ENCODE measurements at regions not wholly inside any gene's neighbourhood (a gene's known extent, or its start where the extent isn't known, plus 50 kb on each side); places are given as distances from the start of the nearest gene placed in this dataset.

GRCh38 chr14:61171727-61172126 lies 109.4 kb downstream of the TMEM30B start:
- H3K36me3 ChIP-seq (ENCODE audit: control insufficient read depth, insufficient read depth, low read length) = no peaks in the 10 kb centered on the region
- peaks cover 11% of the 10 kb centered on the region for H3K4me1 ChIP-seq (ENCODE audit: control insufficient read depth, insufficient read depth, low read length)
- H3K27ac ChIP-seq (ENCODE audit: insufficient read depth, low read depth, low read length, poor library complexity, severe bottlenecking) = no peak overlapping the region
- no peaks in the 10 kb centered on the region for H3K27me3 ChIP-seq (ENCODE audit: control insufficient read depth, insufficient read depth, low read length, poor library complexity, severe bottlenecking)
- 94 to 97% methylated on average over 2 of the region's 2 CpGs for WGBS, 2 experiments
- H3K9me3 ChIP-seq (ENCODE audit: control insufficient read depth, low read length) = no peaks in the 10 kb centered on the region
- H3K4me3 ChIP-seq (ENCODE audit: insufficient read depth, low read depth, low read length) = no peak overlapping the region

- H3K27me3 ChIP-seq (ENCODE audit: control insufficient read depth, insufficient read depth, low read length, poor library complexity, severe bottlenecking) = no peaks in the 10 kb centered on the region
- WGBS, 2 experiments = 86 to 100% methylated on average over 1 of the region's 1 CpG
Observed at GRCh38 chr14:61168141-61168540, 113.0 kb downstream of the TMEM30B start.

GRCh38 chr14:61167642-61168041 lies 113.5 kb downstream of the TMEM30B start:
- Histone ChIP-seq H3K4me1 (ENCODE audit: control insufficient read depth, insufficient read depth, low read length) (peaks cover 4% of the 10 kb centered on the region), H3K9me3 (ENCODE audit: control insufficient read depth, low read length) (no peaks in the 10 kb centered on the region), H3K27ac (ENCODE audit: insufficient read depth, low read depth, low read length, poor library complexity, severe bottlenecking) (no peak overlapping the region), H3K4me3 (ENCODE audit: insufficient read depth, low read depth, low read length) (no peak overlapping the region), H3K36me3 (ENCODE audit: control insufficient read depth, insufficient read depth, low read length) (no peaks in the 10 kb centered on the region), H3K27me3 (ENCODE audit: control insufficient read depth, insufficient read depth, low read length, poor library complexity, severe bottlenecking) (no peaks in the 10 kb centered on the region)
- 98 to 100% methylated on average over 1 of the region's 1 CpG for WGBS, 2 experiments

More at GRCh38 chr14:61168141-61168540, 113.0 kb downstream of the TMEM30B start:
- Histone ChIP-seq H3K4me1 (ENCODE audit: control insufficient read depth, insufficient read depth, low read length) (peaks cover 4% of the 10 kb centered on the region), H3K4me3 (ENCODE audit: insufficient read depth, low read depth, low read length) (no peak overlapping the region), H3K27ac (ENCODE audit: insufficient read depth, low read depth, low read length, poor library complexity, severe bottlenecking) (no peak overlapping the region), H3K9me3 (ENCODE audit: control insufficient read depth, low read length) (no peaks in the 10 kb centered on the region), H3K36me3 (ENCODE audit: control insufficient read depth, insufficient read depth, low read length) (no peaks in the 10 kb centered on the region)

- Histone ChIP-seq H3K9me3 (ENCODE audit: control insufficient read depth, low read length) (no peaks in the 10 kb centered on the region), H3K27me3 (ENCODE audit: control insufficient read depth, insufficient read depth, low read length, poor library complexity, severe bottlenecking) (no peaks in the 10 kb centered on the region), H3K4me1 (ENCODE audit: control insufficient read depth, insufficient read depth, low read length) (peaks cover 7% of the 10 kb centered on the region), H3K27ac (ENCODE audit: insufficient read depth, low read depth, low read length, poor library complexity, severe bottlenecking) (no peak overlapping the region), H3K36me3 (ENCODE audit: control insufficient read depth, insufficient read depth, low read length) (no peaks in the 10 kb centered on the region), H3K4me3 (ENCODE audit: insufficient read depth, low read depth, low read length) (no peak overlapping the region)
- WGBS, 2 experiments = 92 to 93% methylated on average over 2 of the region's 2 CpGs
Observed at GRCh38 chr14:61160798-61161197, 120.3 kb downstream of the TMEM30B start.

- H3K27me3 ChIP-seq (ENCODE audit: control insufficient read depth, insufficient read depth, low read length, poor library complexity, severe bottlenecking) = no peaks in the 10 kb centered on the region
- no peaks in the 10 kb centered on the region for H3K9me3 ChIP-seq (ENCODE audit: control insufficient read depth, low read length)
- no peak overlapping the region for H3K27ac ChIP-seq (ENCODE audit: insufficient read depth, low read depth, low read length, poor library complexity, severe bottlenecking)
- H3K4me3 ChIP-seq (ENCODE audit: insufficient read depth, low read depth, low read length) = no peak overlapping the region
- peaks cover 36% of the 10 kb centered on the region for H3K4me1 ChIP-seq (ENCODE audit: control insufficient read depth, insufficient read depth, low read length)
- no peaks in the 10 kb centered on the region for H3K36me3 ChIP-seq (ENCODE audit: control insufficient read depth, insufficient read depth, low read length)
- 60 to 73% methylated on average over 2 of the region's 2 CpGs for WGBS, 2 experiments
Observed at GRCh38 chr14:61154641-61155040, 126.5 kb downstream of the TMEM30B start.

GRCh38 chr14:61153914-61154545 lies 127.1 kb downstream of the TMEM30B start:
- no peaks in the 10 kb centered on the region for H3K9me3 ChIP-seq (ENCODE audit: control insufficient read depth, low read length)
- peaks cover 36% of the 10 kb centered on the region for H3K4me1 ChIP-seq (ENCODE audit: control insufficient read depth, insufficient read depth, low read length)
- H3K27ac ChIP-seq (ENCODE audit: insufficient read depth, low read depth, low read length, poor library complexity, severe bottlenecking) = peak overlapping the region; percentile 68
- H3K36me3 ChIP-seq (ENCODE audit: control insufficient read depth, insufficient read depth, low read length) = no peaks in the 10 kb centered on the region
- H3K4me3 ChIP-seq (ENCODE audit: insufficient read depth, low read depth, low read length) = no peak overlapping the region
- no peaks in the 10 kb centered on the region for H3K27me3 ChIP-seq (ENCODE audit: control insufficient read depth, insufficient read depth, low read length, poor library complexity, severe bottlenecking)
- WGBS, 2 experiments = 23 to 32% methylated on average over 8 of the region's 8 CpGs

GRCh38 chr14:61153431-61153830 lies 127.7 kb downstream of the TMEM30B start:
- H3K27ac ChIP-seq (ENCODE audit: insufficient read depth, low read depth, low read length, poor library complexity, severe bottlenecking) = peak overlapping the region; percentile 68
- WGBS, 2 experiments = 12 to 16% methylated on average over 3 of the region's 3 CpGs

GRCh38 chr14:61152851-61153364 lies 128.2 kb downstream of the TMEM30B start:
- no peaks in the 10 kb centered on the region for H3K36me3 ChIP-seq (ENCODE audit: control insufficient read depth, insufficient read depth, low read length)
- peaks cover 43% of the 10 kb centered on the region for H3K4me1 ChIP-seq (ENCODE audit: control insufficient read depth, insufficient read depth, low read length)
- H3K4me3 ChIP-seq (ENCODE audit: insufficient read depth, low read depth, low read length) = no peak overlapping the region
- H3K9me3 ChIP-seq (ENCODE audit: control insufficient read depth, low read length) = no peaks in the 10 kb centered on the region
- 89% methylated on average over 3 of the region's 3 CpGs for WGBS, 2 experiments
- H3K27me3 ChIP-seq (ENCODE audit: control insufficient read depth, insufficient read depth, low read length, poor library complexity, severe bottlenecking) = no peaks in the 10 kb centered on the region
- peak overlapping the region; percentile 12 for H3K27ac ChIP-seq (ENCODE audit: insufficient read depth, low read depth, low read length, poor library complexity, severe bottlenecking)

More at GRCh38 chr14:61153431-61153830, 127.7 kb downstream of the TMEM30B start:
- Histone ChIP-seq H3K27me3 (ENCODE audit: control insufficient read depth, insufficient read depth, low read length, poor library complexity, severe bottlenecking) (no peaks in the 10 kb centered on the region), H3K4me1 (ENCODE audit: control insufficient read depth, insufficient read depth, low read length) (peaks cover 38% of the 10 kb centered on the region), H3K9me3 (ENCODE audit: control insufficient read depth, low read length) (no peaks in the 10 kb centered on the region), H3K4me3 (ENCODE audit: insufficient read depth, low read depth, low read length) (no peak overlapping the region), H3K36me3 (ENCODE audit: control insufficient read depth, insufficient read depth, low read length) (no peaks in the 10 kb centered on the region)

GRCh38 chr14:61151251-61151650 lies 129.9 kb downstream of the TMEM30B start:
- Histone ChIP-seq H3K4me3 (ENCODE audit: insufficient read depth, low read depth, low read length) (no peak overlapping the region), H3K27me3 (ENCODE audit: control insufficient read depth, insufficient read depth, low read length, poor library complexity, severe bottlenecking) (no peaks in the 10 kb centered on the region), H3K9me3 (ENCODE audit: control insufficient read depth, low read length) (no peaks in the 10 kb centered on the region), H3K4me1 (ENCODE audit: control insufficient read depth, insufficient read depth, low read length) (peaks cover 36% of the 10 kb centered on the region), H3K36me3 (ENCODE audit: control insufficient read depth, insufficient read depth, low read length) (no peaks in the 10 kb centered on the region), H3K27ac (ENCODE audit: insufficient read depth, low read depth, low read length, poor library complexity, severe bottlenecking) (no peak overlapping the region)
- WGBS, 2 experiments = 93 to 99% methylated on average over 3 to 4 of the region's 4 CpGs

GRCh38 chr14:61150851-61151250 lies 130.3 kb downstream of the TMEM30B start:
- no peak overlapping the region for H3K27ac ChIP-seq (ENCODE audit: insufficient read depth, low read depth, low read length, poor library complexity, severe bottlenecking)
- no peaks in the 10 kb centered on the region for H3K9me3 ChIP-seq (ENCODE audit: control insufficient read depth, low read length)
- 94 to 96% methylated on average over 2 to 3 of the region's 3 CpGs for WGBS, 2 experiments
- no peaks in the 10 kb centered on the region for H3K36me3 ChIP-seq (ENCODE audit: control insufficient read depth, insufficient read depth, low read length)
- H3K4me3 ChIP-seq (ENCODE audit: insufficient read depth, low read depth, low read length) = no peak overlapping the region
- H3K27me3 ChIP-seq (ENCODE audit: control insufficient read depth, insufficient read depth, low read length, poor library complexity, severe bottlenecking) = no peaks in the 10 kb centered on the region
- H3K4me1 ChIP-seq (ENCODE audit: control insufficient read depth, insufficient read depth, low read length) = peaks cover 36% of the 10 kb centered on the region

Measured in ectodermal cell (in vitro differentiated cells).